ENCODE measurements at regions not wholly inside any gene's neighbourhood (a gene's known extent, or its start where the extent isn't known, plus 50 kb on each side); places are given as distances from the start of the nearest gene placed in this dataset.

DNA sequence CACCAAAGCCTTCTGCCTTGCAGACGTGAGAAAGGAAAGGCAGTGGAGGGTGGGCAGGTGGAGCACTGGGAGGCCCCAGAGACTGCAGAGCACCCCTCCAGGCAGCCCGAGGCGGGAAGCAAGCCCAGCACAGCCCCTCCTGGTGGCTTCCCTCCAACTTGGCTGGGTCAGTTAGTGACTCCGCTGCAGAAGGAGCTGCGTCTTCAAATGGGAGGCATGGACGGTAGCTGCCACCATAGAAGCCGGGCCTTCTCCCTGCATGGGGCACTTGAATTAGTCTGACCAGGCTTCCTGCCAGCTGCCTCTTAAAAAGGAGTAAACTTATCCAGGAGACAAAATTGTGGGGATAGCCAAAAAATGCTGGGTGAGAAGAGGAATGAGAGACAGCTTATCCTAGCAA is 88.0 kb upstream of the RPS6KA2 start:
- Histone ChIP-seq H3K4me3 (no peak overlapping the region), H3K27ac (no peak overlapping the region), H3K9me3 (no peaks in the 10 kb centered on the region), H3K4me1 (no peaks in the 10 kb centered on the region), H3K27me3 (no peaks in the 10 kb centered on the region), H3K36me3 (no peaks in the 10 kb centered on the region)
- ATAC-seq: peak; percentile 36
- DNase-seq: no peak
- intact Hi-C loops (cut with DNase I): no loop called here
- TF ChIP-seq, protein P1, sequence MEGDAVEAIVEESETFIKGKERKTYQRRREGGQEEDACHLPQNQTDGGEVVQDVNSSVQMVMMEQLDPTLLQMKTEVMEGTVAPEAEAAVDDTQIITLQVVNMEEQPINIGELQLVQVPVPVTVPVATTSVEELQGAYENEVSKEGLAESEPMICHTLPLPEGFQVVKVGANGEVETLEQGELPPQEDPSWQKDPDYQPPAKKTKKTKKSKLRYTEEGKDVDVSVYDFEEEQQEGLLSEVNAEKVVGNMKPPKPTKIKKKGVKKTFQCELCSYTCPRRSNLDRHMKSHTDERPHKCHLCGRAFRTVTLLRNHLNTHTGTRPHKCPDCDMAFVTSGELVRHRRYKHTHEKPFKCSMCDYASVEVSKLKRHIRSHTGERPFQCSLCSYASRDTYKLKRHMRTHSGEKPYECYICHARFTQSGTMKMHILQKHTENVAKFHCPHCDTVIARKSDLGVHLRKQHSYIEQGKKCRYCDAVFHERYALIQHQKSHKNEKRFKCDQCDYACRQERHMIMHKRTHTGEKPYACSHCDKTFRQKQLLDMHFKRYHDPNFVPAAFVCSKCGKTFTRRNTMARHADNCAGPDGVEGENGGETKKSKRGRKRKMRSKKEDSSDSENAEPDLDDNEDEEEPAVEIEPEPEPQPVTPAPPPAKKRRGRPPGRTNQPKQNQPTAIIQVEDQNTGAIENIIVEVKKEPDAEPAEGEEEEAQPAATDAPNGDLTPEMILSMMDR (IDR thresholded peaks at IDR 0.05): no peak

DNA sequence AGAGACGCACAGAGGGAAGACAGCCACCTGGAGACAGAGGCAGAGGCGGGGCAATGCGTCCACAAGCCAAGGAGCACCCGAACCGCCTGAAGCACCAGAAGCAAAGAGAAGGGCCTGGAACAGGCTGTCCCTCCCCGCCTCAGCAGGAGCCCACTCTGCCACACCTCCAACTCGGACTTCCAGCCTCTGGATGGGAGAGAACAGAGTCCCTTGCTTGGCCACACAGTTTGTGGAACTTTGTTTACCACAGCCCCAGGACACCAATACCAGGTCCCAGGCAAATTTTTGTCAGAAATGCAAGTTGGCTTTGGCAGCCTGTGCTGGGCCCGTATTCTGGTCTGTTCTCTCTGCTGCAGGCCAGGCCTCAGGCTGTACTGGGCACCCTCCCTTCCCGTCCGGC is 87.5 kb upstream of the RPS6KA2 start:
- no peak overlapping the region for H3K27ac ChIP-seq
- TF ChIP-seq, protein P1 (IDR thresholded peaks at IDR 0.05): no peak
- ATAC-seq (peak; percentile 18), DNase-seq (no peak)
- no peaks in the 10 kb centered on the region for H3K9me3 ChIP-seq
- H3K27me3 ChIP-seq: no peaks in the 10 kb centered on the region
- no peak overlapping the region for H3K4me3 ChIP-seq
- intact Hi-C loops (cut with DNase I): no loop called here
- no peaks in the 10 kb centered on the region for H3K4me1 ChIP-seq
- H3K36me3 ChIP-seq: no peaks in the 10 kb centered on the region

DNA sequence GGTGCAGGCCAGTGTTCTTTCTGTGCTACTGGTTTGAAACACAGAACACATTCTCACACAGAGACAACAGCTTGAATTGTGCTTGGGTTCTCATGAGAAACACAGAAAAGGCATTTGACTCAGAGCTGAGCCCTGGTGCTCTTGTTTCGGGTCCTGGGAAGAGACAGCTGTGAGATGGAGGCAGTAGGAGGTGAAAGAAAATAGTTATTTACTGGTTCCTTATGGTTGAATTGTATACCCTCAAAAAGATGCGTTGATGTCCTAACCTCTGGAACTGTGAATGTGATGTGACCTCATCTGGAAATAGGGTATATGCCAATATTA is 87.1 kb upstream of the RPS6KA2 start:
- H3K27ac ChIP-seq: no peak overlapping the region
- H3K4me3 ChIP-seq: no peak overlapping the region
- TF ChIP-seq, protein P1 (IDR thresholded peaks at IDR 0.05): no peak
- no peaks in the 10 kb centered on the region for H3K27me3 ChIP-seq
- DNase-seq (no peak), ATAC-seq (no peak)
- no peaks in the 10 kb centered on the region for H3K9me3 ChIP-seq
- H3K4me1 ChIP-seq: no peaks in the 10 kb centered on the region
- intact Hi-C loops (cut with DNase I): no loop called here
- H3K36me3 ChIP-seq: no peaks in the 10 kb centered on the region

DNA sequence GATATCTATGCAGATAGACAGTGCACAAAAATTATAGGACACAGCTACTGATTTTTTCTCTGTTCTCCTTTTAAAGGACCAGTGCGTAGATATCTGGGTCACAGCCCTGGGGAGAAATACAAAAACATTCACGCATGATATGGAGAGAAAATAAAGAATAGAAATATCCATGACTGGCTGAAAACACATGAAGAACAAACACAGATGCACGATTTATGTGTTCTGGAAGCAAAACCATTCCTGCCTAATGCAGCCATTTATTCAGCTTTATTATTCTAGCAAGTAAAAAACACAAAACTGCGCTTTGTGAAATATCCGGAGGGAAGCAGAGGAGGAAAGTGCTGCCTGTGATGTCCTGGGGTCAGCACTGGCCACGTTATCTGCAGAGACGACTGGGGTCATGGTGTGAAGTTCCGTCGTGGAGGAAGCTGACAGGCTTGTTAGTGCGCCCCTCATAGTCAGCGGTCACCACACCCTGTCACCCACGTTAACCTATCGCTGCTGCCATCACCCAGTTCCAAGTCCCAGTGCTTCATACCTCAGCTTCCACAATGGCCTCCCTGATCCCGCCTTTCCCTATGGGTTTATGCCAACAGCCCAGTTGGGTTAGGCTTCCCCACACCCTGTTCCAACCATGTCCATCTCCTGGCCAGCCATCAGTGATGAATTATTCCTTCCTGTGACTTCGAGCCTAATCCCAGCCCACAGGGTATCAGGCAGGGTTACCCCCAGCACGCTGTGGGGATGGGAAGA is 86.6 kb upstream of the RPS6KA2 start:
- TF ChIP-seq, protein P1 (IDR thresholded peaks at IDR 0.05): no peak
- DNase-seq: no peak
- H3K4me1 ChIP-seq: no peaks in the 10 kb centered on the region

DNA sequence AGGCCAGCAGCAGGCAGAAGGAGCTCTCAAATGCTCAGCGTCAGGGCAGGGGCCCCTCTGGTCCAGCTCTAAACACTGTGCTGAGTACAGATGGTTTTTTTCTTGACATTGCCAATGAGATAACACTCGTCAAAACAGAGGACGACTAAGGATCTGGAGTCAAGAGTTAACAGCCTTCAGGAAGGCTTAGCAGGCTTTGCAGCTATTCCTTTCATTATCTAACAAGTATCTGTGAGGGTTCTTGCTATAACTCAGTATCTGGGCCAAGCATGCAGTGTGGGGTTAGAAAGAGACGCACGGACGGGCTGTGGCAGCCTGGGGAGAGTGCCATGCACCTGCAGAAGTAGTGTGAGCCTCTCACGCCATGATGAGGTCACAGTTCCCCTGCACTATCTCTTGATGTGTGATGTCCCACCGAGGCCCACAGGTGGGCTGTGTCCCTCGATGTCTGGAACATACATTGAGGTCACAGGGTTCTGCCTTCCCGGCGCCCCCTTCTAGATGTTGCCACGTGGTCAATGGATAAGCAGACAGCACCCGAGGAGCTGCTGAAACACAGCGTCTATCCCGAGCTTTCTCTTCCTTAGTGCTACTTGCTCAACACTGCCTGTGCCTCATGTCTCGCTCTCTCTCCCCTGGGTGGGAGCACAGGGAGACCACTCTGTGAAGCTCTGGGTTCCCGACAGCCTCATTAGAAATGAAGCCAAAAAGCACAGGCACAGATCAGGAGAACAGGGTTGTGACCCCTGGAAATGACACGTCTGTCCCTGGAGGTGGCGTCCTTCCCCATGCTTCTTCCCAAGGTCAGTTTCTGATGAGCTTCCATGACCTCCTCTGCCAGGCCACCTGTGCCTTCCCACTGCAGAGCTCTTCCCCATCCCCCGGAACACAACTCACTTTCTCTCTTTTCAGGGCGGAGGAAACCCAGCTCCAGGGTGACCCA is 85.5 kb upstream of the RPS6KA2 start:
- TF ChIP-seq, protein P1 (IDR thresholded peaks at IDR 0.05): no peak
- ATAC-seq (no peak), DNase-seq (peak; percentile 16)
- H3K9me3 ChIP-seq: no peaks in the 10 kb centered on the region
- H3K4me1 ChIP-seq: no peaks in the 10 kb centered on the region
- H3K36me3 ChIP-seq: no peaks in the 10 kb centered on the region
- H3K27ac ChIP-seq: no peak overlapping the region
- no peaks in the 10 kb centered on the region for H3K27me3 ChIP-seq
- H3K4me3 ChIP-seq: no peak overlapping the region
- intact Hi-C loops (cut with DNase I): no loop called here

More for the DNA sequence above, 86.6 kb upstream of the RPS6KA2 start:
- Histone ChIP-seq H3K36me3 (no peaks in the 10 kb centered on the region), H3K27ac (no peak overlapping the region), H3K4me3 (no peak overlapping the region), H3K9me3 (no peaks in the 10 kb centered on the region), H3K27me3 (no peaks in the 10 kb centered on the region)
- ATAC-seq: no peak
- intact Hi-C loops (cut with DNase I): no loop called here

All from upper lobe of right lung (tissue), 1 donor.